GM12891 (cell line): ENCODE measurements at regions not wholly inside any gene's neighbourhood (a gene's known extent, or its start where the extent isn't known, plus 50 kb on each side); places are given as distances from the start of the nearest gene placed in this dataset.

Source experiments
- POLR2A ChIP-seq: IDR thresholded peaks from 2 replicates; pipeline ENCODE4 v1.6.1; 2011; ENCODE audit warnings: low read depth, low read length, control low read depth
- POLR2AphosphoS5 ChIP-seq: IDR thresholded peaks from 2 replicates; pipeline ENCODE4 v1.6.1; 2011; ENCODE audit warnings: low read depth, low read length, control low read depth
- TAF1 ChIP-seq: IDR thresholded peaks from 2 replicates; pipeline ENCODE4 v1.6.1; 2011; ENCODE audit warnings: low read depth, low read length, control low read depth

GRCh38 chr14:26935733-26936132 is 337.9 kb upstream of the NOVA1 start:
- TF ChIP-seq POLR2A, result no peak
- no peak for TF ChIP-seq POLR2AphosphoS5
- no peak for TF ChIP-seq TAF1
